ENCODE measurements at regions not wholly inside any gene's neighbourhood (a gene's known extent, or its start where the extent isn't known, plus 50 kb on each side); places are given as distances from the start of the nearest gene placed in this dataset.

DNA sequence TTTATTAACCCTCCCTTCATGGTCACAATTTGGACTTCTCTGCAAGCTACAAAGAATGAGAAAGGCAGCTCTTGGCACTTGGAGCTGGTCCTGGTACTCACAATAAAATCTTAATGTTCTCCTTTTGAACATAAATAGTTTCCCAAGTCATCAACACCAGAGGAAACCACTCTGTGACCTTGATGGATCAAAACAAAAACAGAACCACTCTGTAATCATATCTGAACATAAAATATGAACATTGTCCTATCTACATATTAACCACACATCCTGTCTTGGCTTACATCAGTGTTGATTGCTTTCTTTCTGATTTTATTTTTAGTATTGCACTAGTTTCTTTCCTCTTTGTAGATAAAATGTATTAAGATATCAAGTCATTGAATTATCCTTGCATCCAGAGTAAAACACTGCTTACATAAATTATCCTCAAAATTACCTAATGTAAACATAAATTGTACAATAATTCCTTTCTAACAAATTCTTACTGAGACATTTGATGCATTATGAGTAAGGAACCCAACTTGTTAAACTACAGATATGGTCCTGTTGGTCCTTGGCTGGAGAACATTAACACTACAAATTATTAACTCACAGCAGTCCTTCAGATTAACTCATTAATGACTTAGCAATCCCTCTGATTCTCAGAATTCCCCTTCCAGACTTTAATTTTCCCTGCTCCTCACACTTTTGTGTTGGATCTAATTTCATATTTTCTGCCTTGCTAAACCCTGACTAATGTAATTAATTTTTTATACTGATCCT, 860.5 kb downstream of the DIPK2A start:
- Histone ChIP-seq H3T11ph (ENCODE audit: low read length) (no peak overlapping the region), H3K79me2 (ENCODE audit: insufficient read depth, low read length) (no peaks in the 10 kb centered on the region), H3K79me1 (ENCODE audit: insufficient read depth, low read depth, low read length, poor library complexity, severe bottlenecking) (no peaks in the 10 kb centered on the region), H3K27ac (ENCODE audit: insufficient read length, low read depth, low read length) (no peak overlapping the region), H3K56ac (ENCODE audit: insufficient read length, low read depth, low read length) (no peak overlapping the region), H3K18ac (ENCODE audit: insufficient read length, low read depth, low read length) (no peak overlapping the region), H2BK20ac (ENCODE audit: low read depth, low read length, poor library complexity, severe bottlenecking) (no peak overlapping the region), H4K8ac (replicated peaks; ENCODE audit: insufficient read length, low read depth, low read length) (no peak overlapping the region), H3K9ac (ENCODE audit: extremely low read depth, insufficient read length, low read length) (no peak overlapping the region), H2BK12ac (ENCODE audit: insufficient read length, low read depth, low read length) (no peak overlapping the region), H3K4me2 (ENCODE audit: insufficient read depth, insufficient read length, low read length) (no peak overlapping the region), H3K4ac (ENCODE audit: low read depth, low read length) (no peak overlapping the region), H2BK5ac (ENCODE audit: insufficient read length, low read length) (no peak overlapping the region), H3K27me3 (ENCODE audit: insufficient read depth, low read length) (no peaks in the 10 kb centered on the region), H3K4me1 (ENCODE audit: insufficient read depth, low read length) (no peaks in the 10 kb centered on the region), H4K5ac (ENCODE audit: insufficient read length, low read depth, low read length) (no peak overlapping the region), H2AFZ (ENCODE audit: low read length) (no peak overlapping the region), H2AK5ac (ENCODE audit: insufficient read length, low read length) (no peak overlapping the region), H3K23me2 (ENCODE audit: insufficient read length, low read depth, low read length, poor library complexity, severe bottlenecking) (no peaks in the 10 kb centered on the region), H2BK120ac (ENCODE audit: low read depth, low read length, poor library complexity, severe bottlenecking) (no peak overlapping the region), H3K9me3 (ENCODE audit: control insufficient read depth, low read depth, low read length) (no peaks in the 10 kb centered on the region), H3K23ac (ENCODE audit: insufficient read length, low read depth, low read length) (no peak overlapping the region), H4K91ac (ENCODE audit: insufficient read length, low read depth, low read length) (no peak overlapping the region), H4K20me1 (ENCODE audit: control insufficient read depth, insufficient read depth, insufficient read length) (no peaks in the 10 kb centered on the region), H3K14ac (ENCODE audit: insufficient read depth, low read length) (no peak overlapping the region), H2BK15ac (ENCODE audit: low read depth, low read length) (no peak overlapping the region)
- Mint-ChIP-seq H3K36me3 (ENCODE audit: insufficient read depth in 1 of 3, low read depth in 3 of 3) (no peaks in the 10 kb centered on the region), H3K4me1 (no peaks in the 10 kb centered on the region), H3K9me3 (no peaks in the 10 kb centered on the region), H3K4me3 (no peak overlapping the region), H3K27me3 (ENCODE audit: low read depth) (no peaks in the 10 kb centered on the region), H3K27ac (no peak overlapping the region)
- TF ChIP-seq, protein P1, sequence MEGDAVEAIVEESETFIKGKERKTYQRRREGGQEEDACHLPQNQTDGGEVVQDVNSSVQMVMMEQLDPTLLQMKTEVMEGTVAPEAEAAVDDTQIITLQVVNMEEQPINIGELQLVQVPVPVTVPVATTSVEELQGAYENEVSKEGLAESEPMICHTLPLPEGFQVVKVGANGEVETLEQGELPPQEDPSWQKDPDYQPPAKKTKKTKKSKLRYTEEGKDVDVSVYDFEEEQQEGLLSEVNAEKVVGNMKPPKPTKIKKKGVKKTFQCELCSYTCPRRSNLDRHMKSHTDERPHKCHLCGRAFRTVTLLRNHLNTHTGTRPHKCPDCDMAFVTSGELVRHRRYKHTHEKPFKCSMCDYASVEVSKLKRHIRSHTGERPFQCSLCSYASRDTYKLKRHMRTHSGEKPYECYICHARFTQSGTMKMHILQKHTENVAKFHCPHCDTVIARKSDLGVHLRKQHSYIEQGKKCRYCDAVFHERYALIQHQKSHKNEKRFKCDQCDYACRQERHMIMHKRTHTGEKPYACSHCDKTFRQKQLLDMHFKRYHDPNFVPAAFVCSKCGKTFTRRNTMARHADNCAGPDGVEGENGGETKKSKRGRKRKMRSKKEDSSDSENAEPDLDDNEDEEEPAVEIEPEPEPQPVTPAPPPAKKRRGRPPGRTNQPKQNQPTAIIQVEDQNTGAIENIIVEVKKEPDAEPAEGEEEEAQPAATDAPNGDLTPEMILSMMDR (conservative IDR thresholded peaks at IDR 0.05), result no peak
- DNase-seq, result no peak

All from H9 (cell line).